HG02884 (cell line): ENCODE measurements at regions not wholly inside any gene's neighbourhood (a gene's known extent, or its start where the extent isn't known, plus 50 kb on each side); places are given as distances from the start of the nearest gene placed in this dataset.

Experiments
- ATAC-seq: cut with Tn5 transposase; IDR thresholded peaks from one replicate; pipeline ENCODE4 v1.9.1; 2021; ENCODE audit warnings: mild to moderate bottlenecking, moderate library complexity; ENCODE audit not compliant: unreplicated experiment

GRCh38 chr12:98372340-98373024, 142.9 kb upstream of the TMPO start:
- ATAC-seq, result no peak

GRCh38 chr12:98373025-98373554, 142.3 kb upstream of the TMPO start:
- ATAC-seq, result peak; percentile 57

DNA sequence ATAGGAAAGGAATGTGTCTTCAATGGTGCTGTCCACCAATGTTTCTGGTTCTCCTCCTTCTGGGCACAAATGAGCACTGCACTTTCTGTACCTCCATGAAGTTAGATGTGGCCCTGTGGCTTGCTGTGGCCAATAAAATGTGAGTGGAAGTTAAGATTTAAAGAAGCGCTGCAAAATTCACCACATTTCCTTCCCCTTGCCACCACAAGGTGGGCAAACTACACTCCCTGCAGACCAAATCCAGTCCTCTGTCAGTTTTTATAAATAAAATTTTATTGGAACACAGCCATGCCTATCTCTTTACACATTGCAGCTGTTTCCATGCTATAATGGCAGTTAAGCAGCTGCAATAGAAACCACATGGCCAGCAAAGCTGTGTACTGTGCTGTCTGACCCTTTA, 141.4 kb upstream of the TMPO start:
- no peak for ATAC-seq

GRCh38 chr12:98379106-98379505, 136.3 kb upstream of the TMPO start:
- ATAC-seq, result no peak

GRCh38 chr12:98385641-98386040, 129.7 kb upstream of the TMPO start:
- no peak for ATAC-seq

DNA sequence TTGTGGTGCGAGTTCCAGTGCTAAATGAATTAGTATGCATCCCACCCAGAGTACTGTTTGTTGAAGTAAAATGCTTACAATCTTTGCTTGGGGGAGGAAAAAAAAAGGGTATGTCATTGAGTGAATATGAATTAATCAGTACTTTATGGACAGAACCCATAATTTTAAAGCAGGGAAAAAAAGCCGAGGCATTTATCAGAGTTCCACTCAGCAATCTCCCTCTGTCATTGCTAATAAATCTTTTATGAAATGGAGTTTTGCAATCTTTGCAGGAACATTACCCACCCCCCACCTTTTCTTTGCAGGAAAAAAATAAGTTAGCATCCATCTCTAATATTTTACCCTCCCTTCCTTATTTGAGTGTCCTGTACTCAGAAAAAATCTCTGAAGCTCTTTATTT, 127.9 kb upstream of the TMPO start:
- no peak for ATAC-seq

- no peak for ATAC-seq
These were observed 127.3 kb upstream of the TMPO start for GRCh38 chr12:98388126-98388525.

DNA sequence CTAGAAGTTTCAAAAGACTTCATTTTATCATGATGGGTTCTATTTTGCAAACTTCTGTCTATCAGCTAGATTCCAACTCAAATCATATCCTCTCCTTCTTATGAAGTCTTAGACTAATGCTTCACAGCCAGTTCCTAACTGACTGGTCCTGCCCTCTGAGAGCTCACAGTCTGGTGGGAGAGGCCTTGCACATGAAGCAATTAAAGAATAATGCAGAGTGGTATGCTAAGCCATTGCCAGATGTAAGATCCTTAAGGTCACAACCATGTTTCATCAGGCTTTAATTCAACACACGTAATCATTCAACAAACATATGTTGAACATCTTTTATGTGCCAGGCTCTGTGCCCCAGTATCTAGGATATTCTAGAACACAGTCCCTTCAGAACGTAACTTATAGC, 125.8 kb upstream of the TMPO start:
- ATAC-seq, result no peak

GRCh38 chr12:98397323-98398105, 117.9 kb upstream of the TMPO start:
- peak; percentile 83 for ATAC-seq

DNA sequence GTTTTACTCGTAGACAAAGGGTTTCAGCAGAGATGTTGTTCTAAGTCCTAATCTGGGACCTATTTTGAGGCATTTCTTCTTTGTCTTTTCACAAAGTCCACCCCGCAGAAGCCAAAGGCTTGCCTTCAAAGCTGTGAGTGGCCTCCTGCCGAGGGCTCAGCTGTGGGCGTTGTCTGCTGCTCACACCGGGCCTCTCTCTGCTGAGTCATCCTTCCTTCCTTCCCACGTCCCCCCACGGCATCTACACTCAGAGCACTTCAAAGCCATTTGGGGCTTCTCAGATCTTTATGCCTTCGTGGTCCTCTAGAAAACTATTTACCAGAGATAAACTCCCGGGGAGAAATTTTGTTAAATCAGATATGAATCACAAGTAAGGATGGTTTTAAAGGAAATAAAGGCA, 115.9 kb upstream of the TMPO start:
- ATAC-seq, result peak; percentile 56

GRCh38 chr12:98401427-98401826, 114.0 kb upstream of the TMPO start:
- no peak for ATAC-seq

- no peak for ATAC-seq
These were observed 113.3 kb upstream of the TMPO start for GRCh38 chr12:98402091-98402490.

DNA sequence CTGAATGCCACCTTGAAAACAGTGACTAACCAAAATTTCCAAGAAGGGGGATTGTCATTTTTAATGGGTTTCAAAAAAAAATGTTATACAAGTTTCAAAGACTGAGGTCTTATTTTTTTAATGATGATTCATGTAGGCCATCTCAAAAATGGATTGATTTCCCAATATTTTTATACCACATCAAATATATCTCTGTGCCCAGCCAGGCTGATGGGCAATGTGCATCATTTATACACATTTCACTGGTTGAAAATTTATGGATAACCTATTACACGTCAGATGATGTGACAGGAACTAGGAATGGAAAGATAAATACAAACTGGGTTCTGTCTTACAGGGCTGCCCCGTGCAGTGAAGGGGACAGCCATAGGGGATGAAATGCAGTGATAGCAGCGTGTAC, 112.7 kb upstream of the TMPO start:
- no peak for ATAC-seq

- no peak for ATAC-seq
These were observed 112.0 kb upstream of the TMPO start for GRCh38 chr12:98403385-98403784.

- ATAC-seq, result no peak
These were observed 111.5 kb upstream of the TMPO start for GRCh38 chr12:98403936-98404335.

- no peak for ATAC-seq
These were observed 109.5 kb upstream of the TMPO start for GRCh38 chr12:98405805-98406366.

- ATAC-seq, result no peak
These were observed 109.0 kb upstream of the TMPO start for GRCh38 chr12:98406378-98406777.

DNA sequence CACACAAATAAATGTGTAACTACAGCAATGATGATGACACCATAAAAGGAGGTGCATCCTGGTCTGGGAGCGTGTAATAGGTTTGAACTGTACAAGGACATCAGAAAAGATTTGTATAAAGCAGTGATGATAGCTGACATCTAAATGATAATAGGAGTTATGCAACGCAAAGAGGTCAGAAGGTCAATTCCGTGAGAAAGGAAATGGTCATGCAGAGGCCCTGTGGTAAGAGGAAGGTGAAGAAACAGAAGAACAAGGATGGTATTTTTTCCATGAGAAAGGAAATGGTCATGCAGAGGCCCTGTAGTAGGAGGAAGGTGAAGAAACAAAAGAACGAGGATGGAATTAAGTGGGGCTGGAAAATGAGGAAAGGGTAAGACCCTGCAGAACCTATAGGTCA, 106.7 kb upstream of the TMPO start:
- ATAC-seq, result no peak

GRCh38 chr12:98409548-98409947, 105.8 kb upstream of the TMPO start:
- no peak for ATAC-seq

DNA sequence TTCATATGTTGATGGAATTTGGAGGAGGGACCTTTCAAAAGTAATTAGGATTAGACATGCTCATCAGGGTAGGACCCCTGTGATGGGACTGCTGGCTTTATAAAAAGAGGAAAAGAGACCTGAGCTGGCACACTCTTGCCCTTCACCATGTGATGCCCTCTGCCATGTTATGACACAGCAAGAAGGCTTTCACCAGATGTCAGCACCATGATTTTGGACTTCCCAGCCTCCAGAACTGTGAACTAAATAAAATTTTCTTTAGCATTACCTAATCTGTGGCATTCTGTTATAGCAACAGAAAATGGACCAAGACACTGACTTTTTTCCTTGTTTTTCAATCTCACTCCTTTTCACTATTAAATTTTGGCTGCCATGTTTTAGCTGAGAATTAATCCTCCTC, 105.0 kb upstream of the TMPO start:
- no peak for ATAC-seq

- ATAC-seq, result no peak
These were observed 98.5 kb upstream of the TMPO start for GRCh38 chr12:98416845-98417244.

DNA sequence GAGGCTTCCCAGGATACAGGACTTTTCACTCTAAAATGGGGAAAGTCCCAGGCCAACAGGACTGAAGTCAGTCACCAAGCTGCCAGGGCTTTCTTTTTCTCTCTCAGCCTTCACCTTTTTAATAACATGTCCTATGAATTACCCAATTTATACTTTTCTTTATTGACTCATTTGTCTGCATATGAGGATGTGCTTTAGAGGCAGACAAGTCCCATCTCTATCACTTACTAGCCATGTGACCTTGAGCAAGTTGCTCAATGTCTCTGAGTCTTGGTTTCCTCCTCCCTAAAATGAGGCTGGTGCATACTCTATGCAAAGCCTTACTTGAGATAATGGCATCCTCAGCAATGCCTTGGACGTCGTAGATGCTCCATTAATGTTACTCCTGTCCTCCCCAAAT, 98.1 kb upstream of the TMPO start:
- no peak for ATAC-seq
